OCI-M1 (cell line): ENCODE measurements at regions not wholly inside any gene's neighbourhood (a gene's known extent, or its start where the extent isn't known, plus 50 kb on each side); places are given as distances from the start of the nearest gene placed in this dataset.

Experiments
- DNase-seq: peaks from one replicate; lab custom pipeline; 2025; lab: John Stamatoyannopoulos, UW

DNA sequence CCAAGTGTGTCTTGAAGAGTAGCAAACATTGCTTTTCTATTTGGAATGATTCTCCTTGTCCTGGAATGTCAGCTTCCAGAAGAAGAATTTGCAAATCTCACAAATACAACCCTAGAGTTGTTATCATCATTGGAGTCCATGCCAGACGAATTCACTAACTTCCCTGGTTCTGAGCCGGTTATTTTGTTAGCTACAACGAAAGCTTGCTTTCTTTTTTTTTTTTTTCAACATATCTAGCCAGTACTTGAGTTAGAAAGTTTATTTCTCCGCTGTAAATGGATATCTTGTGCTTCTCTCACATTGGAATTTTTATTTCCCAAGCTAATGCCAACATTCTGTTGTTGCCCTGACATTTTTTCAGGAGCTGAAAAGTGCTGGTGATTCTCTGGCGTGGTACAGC is 138.1 kb upstream of the POM121L12 start:
- DNase-seq = no peak

DNA sequence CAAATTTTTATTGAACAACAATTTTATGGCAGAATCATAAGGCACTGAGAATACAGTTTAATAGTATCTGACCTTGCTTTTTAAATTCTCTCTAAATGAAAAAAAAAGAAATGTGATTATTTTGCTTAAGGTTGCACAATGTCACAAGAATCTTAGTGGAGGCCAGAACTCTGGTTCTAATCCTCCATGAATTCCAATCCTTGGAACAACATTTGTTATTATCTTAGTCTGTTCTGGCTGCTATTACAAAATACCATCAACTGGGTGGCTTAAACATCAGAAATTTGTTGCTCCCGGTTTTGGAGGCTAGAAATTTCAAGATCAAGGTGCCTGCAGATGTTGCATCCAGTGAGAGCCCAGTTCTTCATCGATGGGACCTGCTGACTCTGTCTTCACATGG is 158.2 kb upstream of the POM121L12 start:
- no peak for DNase-seq

DNA sequence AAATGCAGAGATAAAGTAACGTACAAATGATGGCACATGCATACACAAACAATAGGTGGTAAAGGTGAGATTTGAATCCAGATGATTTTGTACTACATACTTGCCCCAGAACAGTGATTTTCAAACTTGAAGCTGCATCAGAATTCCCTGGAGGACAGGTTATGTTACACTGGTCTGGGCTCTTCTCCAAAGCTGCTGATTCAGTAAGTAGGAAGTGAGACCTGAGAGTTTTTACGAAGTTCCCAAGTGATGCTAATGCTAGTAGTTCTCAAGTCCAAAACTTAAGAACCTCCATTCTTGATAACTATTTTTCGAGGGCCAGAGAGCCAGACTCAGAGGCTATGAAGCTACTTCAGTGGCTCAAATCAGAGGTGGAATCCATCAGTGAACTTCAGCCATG is 159.0 kb upstream of the POM121L12 start:
- no peak for DNase-seq

DNA sequence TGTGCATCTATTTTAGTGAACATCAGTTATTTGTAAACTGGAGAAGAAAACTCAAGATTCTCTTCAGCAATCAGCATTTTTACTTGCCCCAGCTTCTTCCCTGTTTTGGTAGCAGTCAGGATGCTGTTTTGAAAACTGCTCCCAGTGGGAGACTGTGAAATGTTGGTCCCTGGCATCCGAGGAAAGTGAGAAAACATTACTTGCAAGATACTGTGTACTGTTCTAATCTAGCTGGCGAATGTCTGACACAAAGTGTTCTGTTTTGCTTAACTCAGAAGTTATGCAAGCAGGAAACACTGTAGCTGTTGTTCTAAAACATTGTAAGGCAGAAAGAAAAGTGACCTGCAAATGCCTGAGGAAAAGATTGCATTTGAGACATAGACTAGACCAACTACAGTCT is 171.8 kb upstream of the POM121L12 start:
- DNase-seq = no peak

DNA sequence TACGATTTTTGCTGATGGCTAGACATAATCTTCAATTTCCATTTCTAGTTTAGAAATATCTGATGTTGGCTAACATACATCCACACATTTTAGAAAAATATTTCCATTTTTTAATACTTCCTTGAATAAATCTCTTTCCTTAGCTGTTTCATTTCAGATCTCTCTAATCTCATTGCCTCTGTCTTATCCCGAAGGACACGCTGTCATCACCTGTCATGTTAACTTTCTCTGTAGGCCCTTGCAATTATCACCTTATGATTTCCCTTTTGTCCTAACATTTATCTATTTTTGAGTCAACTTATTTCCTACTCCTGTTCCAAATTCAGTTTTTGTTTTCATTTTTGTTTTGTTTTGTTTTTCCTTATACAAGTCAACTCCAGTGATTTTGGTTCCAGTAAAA is 173.1 kb upstream of the POM121L12 start:
- no peak for DNase-seq

DNA sequence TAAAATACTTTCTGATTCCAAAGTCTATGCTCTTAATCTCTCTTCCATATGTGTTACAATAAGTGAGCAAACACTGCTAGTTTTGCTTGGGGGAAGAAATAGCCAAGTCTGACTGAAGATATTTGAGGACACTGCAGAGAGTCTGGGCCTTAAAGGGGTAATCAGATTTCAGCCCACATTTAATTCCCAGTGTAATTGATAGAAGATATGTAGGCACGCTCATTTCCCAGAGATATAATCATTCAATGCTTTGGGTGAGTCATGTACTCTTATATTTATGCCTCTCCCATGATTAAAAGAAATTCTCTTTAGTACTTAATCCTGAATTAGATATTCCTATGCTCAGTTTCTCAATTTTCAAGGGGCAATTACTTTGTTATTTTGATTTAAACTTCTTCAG is 178.1 kb upstream of the POM121L12 start:
- no peak for DNase-seq

DNA sequence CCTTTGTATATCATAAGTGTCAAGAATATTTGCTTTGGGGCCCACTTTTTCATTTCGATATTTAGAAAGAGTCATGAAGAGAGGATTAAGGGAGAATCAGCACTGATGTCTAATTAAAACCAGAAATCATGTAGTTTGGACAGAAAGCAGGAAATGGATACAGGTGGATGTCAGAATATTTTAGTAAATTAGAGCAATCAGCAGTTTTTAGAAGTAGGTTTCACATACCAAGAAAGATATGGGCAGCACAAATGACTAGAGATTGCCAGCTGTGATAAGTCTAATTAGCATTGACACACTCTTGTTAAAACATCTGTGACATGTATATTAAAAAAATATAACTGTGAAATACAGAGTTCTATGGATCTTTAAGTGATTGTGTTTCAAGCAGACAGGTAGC is 180.8 kb upstream of the POM121L12 start:
- DNase-seq = no peak

DNA sequence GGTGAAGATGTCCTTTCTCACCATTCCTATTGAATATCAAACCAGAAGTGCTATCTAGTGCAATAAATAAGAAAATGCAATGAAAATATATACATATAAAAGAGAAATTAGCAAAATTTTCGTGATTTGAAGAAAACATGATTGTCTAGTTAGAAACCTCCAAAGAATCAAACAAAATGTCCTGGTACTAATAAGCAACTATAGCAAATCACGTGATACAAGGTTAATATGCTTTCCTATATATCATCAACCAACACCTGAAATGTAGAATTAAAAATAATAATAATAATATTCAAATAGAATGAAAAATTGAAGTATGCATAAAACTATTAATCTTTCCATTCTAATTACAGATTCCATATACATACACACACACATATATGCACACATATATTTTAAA is 183.9 kb upstream of the POM121L12 start:
- DNase-seq = no peak

DNA sequence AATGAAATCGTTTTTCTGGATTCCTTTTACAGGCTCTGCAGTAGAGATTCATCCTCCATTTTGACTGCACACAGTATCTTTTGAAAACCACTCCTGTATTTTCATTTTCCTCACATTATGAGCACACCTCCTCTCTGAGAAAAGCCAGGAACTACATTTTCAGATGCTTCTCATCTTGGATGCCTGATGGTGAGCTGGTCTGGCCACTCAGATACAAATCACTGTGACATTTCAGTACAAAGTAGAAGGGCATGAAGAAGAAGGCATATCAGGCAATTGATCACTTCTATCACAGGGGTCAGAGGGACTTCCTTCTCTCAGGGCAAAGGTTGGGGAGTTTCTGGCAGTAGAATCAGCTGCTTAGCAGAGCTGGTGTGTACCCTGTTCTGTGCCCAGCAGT is 192.0 kb upstream of the POM121L12 start:
- no peak for DNase-seq

DNA sequence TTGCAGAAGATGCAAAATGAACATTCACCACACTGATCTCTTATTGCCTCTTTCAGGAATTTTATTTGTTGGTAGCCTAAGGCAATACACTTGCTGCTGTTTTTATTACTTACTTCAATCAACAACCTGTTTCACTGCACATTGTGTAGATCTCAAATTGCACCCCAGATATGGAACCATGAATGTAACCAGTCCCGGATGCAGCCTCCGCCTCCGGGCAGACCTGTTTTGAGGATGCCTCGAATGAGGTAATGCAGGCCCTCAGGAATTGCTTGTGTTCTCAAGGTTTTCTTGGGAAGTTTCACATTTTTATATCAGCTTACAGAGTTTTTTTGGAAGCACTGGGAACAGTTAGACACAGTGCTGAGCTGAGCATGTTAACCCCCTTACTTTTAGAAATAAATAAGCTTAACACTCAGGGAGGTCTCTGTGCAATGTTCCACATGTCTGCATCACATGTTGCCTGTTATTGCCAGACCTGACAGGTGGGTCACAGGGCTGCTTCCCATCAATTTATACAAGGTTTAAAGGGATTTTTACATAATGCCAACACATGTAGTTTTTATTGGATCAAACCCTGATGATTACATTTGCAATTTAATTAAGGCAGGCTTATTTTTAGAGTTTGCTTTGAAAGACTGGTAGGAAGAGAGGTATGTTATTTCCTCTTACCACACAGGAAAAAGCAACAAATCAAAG is 193.1 kb upstream of the POM121L12 start:
- no peak for DNase-seq

DNA sequence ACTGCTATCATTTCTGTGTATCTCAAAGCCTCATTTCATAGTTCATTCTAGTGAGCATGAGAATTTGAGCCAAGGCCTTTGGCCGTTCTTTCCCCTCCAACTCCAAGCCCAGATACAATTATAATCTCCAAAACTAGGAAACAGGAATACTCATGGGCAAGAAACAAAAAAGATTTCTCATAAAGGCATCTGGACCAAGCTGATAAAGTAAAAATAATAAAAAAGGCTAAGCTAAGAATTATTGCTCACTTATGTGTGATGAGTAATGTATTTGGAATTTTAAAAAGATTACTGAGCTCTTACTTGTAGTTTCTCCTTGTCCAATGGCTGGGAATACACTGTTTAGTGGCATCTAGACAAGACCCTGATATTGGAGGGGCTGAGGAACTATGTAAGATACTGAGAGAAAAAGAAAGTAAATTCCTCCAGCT is 196.4 kb upstream of the POM121L12 start:
- no peak for DNase-seq

DNA sequence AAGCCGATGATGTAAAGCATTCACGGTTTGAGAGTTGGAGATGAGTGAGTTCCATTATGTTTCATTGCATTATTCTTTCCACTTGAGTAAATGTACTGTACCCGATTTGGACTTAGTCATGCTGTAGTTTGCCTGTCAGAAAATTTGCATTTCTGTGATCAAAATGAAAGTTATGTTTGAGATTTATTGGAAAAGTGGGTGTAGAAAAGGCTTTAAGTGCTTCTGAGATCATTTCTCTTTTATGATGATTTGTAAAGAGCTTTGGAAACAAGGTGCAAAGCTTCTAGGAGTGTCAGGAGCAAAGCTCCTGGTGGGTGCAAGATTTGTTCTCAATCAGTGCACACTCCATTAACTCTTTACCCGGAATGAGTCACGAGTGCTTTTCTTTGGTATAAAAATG is 204.1 kb upstream of the POM121L12 start:
- DNase-seq = no peak

DNA sequence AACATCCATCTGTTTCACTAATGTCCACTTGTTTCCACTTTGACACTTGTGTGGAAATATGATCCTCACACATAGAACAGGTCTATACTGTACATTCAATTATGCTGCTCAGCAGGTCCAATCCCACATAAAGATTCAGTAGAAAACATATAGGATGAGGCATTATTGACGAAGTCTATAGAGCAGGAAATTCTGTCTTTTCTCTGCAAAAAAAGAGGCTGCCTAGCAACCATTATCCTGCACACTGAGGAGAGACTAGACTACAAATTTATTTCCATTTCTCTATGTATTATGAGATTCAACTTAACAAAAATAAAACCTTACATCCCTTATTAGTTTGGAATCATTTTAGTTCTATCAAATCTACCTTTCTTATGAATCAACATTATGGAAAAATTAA is 204.6 kb upstream of the POM121L12 start:
- DNase-seq = no peak

DNA sequence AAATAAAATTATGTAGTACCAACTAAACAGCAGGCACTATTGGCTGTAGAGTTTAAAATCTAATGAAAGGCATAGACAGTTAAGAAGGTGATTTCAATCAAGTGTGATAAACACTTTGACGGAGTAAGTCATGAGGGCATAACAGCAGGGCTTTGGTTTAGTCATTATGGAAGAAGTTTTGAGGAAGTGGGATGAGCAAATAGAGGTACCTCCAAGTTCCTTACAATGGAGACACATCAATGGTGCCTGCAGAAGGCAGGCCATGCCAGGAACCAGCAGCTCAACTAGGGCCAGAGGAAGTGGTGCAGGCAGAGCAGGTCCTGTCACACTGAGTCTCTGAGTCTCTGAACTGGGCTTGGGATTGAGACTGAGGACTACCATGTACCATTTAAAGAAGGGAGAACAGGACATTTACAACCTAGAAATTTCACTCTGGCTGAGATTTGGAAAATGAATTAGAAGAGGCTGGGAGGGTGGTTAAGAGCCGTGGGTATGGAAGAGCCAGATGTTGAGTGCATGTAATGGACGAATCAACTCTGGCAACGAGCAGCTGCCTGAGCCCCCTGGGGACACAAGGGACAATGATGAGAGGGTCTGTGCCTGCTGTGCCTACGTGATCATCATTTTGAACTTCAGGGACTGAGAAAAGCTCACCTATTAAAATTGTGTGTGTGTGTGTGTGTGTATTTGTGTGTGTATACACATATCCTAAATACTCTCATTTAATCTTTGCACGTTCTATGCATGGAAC is 208.7 kb upstream of the POM121L12 start:
- DNase-seq = no peak

DNA sequence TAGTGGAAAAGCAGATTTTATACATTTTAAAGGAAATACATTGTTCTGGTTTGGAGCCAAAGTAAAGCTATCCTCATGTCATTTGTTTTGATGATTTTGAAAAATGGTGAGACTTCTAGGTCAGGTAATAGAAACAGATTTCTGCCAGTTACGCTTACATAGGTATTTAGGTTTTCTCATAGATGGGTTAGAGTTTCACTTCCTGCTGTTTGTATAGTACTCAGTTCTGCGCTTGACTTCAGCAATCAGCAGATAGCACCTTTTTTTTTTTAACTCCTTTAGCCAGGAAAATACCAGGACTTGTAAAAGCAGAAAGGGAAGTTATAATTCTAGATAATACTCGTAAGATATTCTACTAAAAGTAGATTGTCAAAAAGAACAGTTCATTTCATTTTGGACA is 209.8 kb upstream of the POM121L12 start:
- no peak for DNase-seq

DNA sequence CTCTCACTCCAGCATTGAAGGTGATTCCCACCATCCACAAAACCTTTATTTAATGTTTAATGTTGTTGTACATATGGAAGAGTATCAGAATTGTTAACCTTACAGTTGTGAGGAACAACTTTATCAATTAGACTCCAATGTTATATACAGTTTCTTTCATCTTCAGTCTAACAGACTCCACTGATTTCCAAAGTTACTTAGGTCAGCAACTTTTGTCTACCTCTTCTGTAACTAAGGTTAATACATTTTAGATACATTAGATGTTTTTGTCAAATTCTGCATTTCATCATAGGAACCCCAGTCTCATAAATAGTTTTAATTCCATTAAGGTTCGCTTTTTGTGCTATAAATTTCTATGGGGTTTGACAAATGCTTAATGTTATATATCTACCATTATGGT is 223.9 kb upstream of the POM121L12 start:
- no peak for DNase-seq

DNA sequence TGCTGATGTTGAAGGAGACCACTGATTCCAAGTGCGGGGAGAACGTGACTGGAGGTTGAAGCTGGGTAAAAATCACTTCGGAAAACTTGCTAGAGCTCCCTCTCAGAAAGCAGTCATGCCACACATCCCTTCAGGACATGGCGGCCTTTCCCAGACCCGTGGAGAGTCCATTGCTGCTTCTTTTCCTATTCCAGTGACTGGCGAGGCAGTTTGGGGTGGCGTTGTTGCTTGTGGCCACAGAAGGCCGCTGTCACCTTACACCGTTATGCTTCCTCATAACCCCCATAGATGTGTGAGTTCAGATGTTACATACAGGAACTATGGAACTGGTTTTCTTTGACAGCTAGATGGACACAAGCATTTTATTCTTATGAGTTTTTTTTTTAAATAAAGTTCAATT is 235.6 kb upstream of the POM121L12 start:
- no peak for DNase-seq

DNA sequence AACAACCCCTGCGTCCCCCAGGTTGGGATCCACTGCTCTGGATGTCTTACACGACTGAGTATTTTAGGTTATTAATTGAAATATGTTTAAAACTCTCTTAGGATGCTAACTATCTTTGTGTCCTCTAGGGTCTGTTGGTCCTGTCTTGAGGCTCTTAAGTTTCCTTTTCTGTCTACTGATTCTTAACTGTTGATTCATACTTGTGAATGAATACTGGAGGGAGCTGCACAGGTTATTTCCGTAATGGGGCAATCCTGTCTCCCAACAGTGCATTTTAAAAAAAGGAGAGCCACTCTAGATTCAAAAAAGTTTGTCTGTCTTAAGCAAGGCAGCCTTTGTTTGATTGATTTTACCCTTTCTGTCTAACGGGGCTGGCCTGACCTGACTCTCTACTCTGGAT is 237.6 kb upstream of the POM121L12 start:
- DNase-seq = no peak

DNA sequence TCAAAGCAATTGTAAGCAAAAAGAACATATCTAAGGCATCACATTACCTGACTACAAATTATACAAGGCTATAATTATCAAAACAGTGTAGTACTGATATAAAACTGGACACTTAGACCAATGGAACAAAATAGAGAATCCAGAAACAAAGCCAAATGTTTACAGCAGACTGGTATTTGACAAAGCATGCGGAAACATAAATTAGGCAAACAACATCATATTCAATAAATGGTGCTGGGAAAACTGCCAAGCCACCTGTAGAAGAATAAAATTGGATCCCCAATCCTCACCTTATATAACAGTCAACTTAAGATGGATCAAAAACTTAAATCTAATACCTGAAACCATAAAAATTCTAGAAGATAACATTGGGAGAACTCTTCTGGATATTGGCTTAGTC is 240.8 kb upstream of the POM121L12 start:
- DNase-seq = no peak

DNA sequence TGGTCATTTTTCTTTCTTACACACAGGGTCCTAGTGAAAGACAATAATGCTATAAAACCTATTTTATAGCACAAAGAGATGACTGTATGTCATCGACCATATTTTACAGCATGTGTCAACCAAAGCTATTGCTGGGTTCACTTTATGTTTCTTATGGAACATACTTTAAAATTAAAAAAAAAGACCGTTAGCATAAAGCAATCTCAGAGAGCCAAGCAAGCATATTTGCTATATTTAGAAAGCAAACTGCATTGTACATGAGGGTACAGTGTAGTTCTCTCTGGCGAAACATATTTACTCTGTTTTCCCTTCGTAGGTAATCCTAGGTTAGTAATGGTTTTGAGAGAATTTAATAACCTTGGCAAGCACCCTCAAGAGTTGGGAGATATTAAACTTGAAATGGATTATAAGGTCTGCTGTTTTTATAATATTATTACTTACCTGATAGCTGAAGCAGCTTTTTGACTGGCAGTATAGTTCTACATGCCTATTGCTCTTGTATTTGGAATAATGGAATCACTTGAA is 244.2 kb upstream of the POM121L12 start:
- DNase-seq = no peak

DNA sequence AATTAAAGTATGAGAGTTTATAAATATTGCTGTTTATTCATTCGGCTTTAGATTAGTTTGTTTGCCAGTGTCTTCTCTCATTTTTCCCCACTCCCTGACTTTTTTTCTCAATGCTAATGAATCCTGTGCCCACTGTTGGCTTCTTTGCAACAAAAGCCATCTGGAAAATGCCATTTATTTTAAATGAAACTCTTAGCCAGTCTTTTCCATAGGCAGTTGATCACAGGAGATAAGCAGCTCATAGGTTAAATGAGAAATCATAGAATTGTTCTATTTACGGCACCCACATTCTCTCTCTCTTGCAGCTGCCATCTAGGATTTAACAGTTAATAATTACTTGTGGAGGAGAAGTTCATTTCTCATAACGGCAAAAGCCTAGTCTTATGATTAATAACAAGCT is 249.3 kb upstream of the POM121L12 start:
- no peak for DNase-seq

DNA sequence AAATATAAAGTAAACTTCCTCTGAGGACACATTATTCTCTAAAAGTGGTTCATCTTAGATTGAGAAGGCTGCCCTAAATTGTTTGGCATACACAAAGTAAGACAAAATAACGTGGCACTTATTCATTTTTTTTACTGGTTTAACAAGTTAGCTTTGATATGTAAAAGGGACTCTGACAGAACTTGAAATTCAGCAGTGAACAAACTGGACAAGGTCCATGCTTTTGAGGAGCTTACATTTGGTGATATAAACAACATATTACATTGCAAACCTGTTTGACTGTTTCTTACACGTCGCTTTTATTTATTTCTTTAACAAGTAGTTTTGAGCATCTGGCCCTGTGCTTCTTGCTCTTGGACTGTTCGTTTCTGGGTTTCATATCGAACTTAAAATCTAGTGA is 253.1 kb upstream of the POM121L12 start:
- no peak for DNase-seq

DNA sequence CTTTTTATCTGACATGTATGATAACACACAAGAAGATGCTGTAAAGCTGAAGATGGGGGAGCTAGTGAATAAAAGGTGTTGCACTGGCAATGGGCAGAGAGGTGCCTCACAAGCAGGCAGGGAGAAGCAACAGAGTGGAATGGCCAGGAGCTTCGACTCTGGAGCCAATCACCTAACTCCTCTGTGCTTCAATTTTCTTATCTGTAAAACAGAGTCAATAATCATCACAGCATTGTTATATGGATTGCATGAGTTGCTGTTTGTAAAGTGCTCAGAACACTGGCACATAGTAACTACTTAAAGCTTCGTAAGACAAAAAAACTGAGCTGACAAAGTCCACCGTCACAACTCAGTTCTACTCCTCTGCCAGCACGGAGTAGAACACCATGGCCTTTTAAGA is 254.2 kb upstream of the POM121L12 start:
- no peak for DNase-seq

DNA sequence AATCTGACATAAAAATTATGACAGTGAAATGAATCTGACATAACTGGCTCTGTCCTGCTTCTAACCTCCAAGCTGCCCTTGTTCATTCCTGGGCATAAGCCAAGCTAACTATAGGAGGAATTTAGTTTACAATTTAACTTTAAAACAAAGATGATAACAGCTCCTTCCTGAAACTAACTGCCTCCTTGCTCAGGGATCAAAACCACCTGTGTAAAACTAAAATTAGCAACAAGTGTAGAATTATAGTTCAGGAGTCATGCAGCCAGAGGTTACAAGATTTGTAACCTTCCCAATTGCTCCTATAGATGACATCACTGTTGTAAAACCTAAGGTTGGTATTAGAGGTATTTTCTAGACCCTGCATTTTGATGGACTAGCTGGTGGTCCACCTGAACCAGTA is 256.4 kb upstream of the POM121L12 start:
- no peak for DNase-seq
